Gastrocnemius medialis (tissue), 4 donors: ENCODE measurements at regions not wholly inside any gene's neighbourhood (a gene's known extent, or its start where the extent isn't known, plus 50 kb on each side); places are given as distances from the start of the nearest gene placed in this dataset.

Experiments used
- POLR2A ChIP-seq, 2 donors: fragments of 450-650 bp; IDR thresholded peaks; one replicate each; pipeline ENCODE4 v1.6.1; 2017; ENCODE audit warnings: antibody characterized with exemption in 2 of 2, mild to moderate bottlenecking in 2 of 2, moderate library complexity in 2 of 2
- TF ChIP-seq, protein P1 (sequence below), 5 experiments: fragments of 450-650 bp in 3 of 5; fragments of 200-600 bp in 2 of 5; sonication (generic) in 2 of 5; IDR thresholded peaks in 4 of 5; conservative IDR thresholded peaks in 1 of 5; 1 replicate in 4 of 5; 2 replicates in 1 of 5; pipeline ENCODE4 v1.5.1; 2016 to 2019; ENCODE audit warnings: antibody characterized with exemption in 5 of 5, mild to moderate bottlenecking in 3 of 5, moderate library complexity in 3 of 5

DNA sequence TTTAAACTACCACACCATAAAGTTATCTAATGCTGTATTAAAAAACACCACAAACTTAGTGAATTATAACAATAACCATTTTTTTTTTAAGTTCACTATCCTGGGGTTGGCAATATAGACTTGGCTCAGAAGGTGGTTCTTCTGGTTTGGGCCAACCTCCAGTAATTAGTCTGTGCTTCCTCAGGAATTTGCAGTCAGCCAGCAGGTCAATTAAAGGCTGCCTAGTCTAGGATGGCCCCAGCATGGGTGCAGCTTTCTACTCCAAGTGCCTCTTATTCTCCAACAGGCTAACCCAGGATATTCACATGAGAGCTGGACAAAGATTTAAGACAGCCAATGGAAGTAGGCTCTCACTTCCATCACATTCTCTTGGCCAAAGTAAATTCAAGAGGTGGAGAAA, 379.1 kb upstream of the FIGN start:
- no peak for TF ChIP-seq POLR2A (IDR thresholded peaks at IDR 0.05)
- TF ChIP-seq, protein P1, sequence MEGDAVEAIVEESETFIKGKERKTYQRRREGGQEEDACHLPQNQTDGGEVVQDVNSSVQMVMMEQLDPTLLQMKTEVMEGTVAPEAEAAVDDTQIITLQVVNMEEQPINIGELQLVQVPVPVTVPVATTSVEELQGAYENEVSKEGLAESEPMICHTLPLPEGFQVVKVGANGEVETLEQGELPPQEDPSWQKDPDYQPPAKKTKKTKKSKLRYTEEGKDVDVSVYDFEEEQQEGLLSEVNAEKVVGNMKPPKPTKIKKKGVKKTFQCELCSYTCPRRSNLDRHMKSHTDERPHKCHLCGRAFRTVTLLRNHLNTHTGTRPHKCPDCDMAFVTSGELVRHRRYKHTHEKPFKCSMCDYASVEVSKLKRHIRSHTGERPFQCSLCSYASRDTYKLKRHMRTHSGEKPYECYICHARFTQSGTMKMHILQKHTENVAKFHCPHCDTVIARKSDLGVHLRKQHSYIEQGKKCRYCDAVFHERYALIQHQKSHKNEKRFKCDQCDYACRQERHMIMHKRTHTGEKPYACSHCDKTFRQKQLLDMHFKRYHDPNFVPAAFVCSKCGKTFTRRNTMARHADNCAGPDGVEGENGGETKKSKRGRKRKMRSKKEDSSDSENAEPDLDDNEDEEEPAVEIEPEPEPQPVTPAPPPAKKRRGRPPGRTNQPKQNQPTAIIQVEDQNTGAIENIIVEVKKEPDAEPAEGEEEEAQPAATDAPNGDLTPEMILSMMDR (IDR thresholded peaks at IDR 0.05 in 4 of 5, conservative IDR thresholded peaks at IDR 0.05 in 1 of 5), result no peak
